ENCODE measurements at regions not wholly inside any gene's neighbourhood (a gene's known extent, or its start where the extent isn't known, plus 50 kb on each side); places are given as distances from the start of the nearest gene placed in this dataset.

- H3K9me3 Mint-ChIP-seq: peaks cover 23% of the 10 kb centered on the region
- H3K4me1 Mint-ChIP-seq: peaks cover 37% of the 10 kb centered on the region
- no peak for TF ChIP-seq CTCF (conservative IDR thresholded peaks at IDR 0.05)
- no peak for DNase-seq
- peak overlapping the region; percentile 1 for H3K4me3 Mint-ChIP-seq
- Histone ChIP-seq H3K4me3 (ENCODE audit: low read length) (peak overlapping the region; percentile 13), H3K27me3 (ENCODE audit: control insufficient read depth, insufficient read depth, low read length, poor library complexity, severe bottlenecking) (no peaks in the 10 kb centered on the region), H3K4me1 (ENCODE audit: control insufficient read depth, insufficient read depth, low read length) (peaks cover 7% of the 10 kb centered on the region), H3K9me3 (ENCODE audit: control insufficient read depth, low read length) (peaks cover 41% of the 10 kb centered on the region), H3K36me3 (ENCODE audit: control insufficient read depth, insufficient read depth, low read length) (peaks cover 7% of the 10 kb centered on the region), H3K9ac (ENCODE audit: extremely low read depth, low read length, poor library complexity, severe bottlenecking) (no peak overlapping the region), H3K27ac (ENCODE audit: low read depth, low read length) (no peak overlapping the region)
- H3K36me3 Mint-ChIP-seq (ENCODE audit: low read depth): peaks cover 21% of the 10 kb centered on the region
- no peaks in the 10 kb centered on the region for H3K27me3 Mint-ChIP-seq (ENCODE audit: insufficient read depth)
- peak overlapping the region; percentile 49 for H3K27ac Mint-ChIP-seq
- WGBS, 2 experiments (ENCODE audit: insufficient coverage in 1 of 2, insufficient read length in 1 of 2): 13% methylated on average over 1 of the region's 1 CpG; no CpG with 5 or more reads in 1 of the 2 experiments
Observed at GRCh38 chr14:87434680-87435079, 558.3 kb downstream of the GALC start.

GRCh38 chr14:87434011-87434410 is 559.0 kb downstream of the GALC start:
- H3K27me3 ChIP-seq (ENCODE audit: control insufficient read depth, insufficient read depth, low read length, poor library complexity, severe bottlenecking): no peaks in the 10 kb centered on the region
- H3K4me3 Mint-ChIP-seq: peak overlapping the region; percentile 1
- H3K27ac ChIP-seq (ENCODE audit: low read depth, low read length): no peak overlapping the region
- H3K9me3 Mint-ChIP-seq: peaks cover 25% of the 10 kb centered on the region
- no peak for DNase-seq
- peaks cover 41% of the 10 kb centered on the region for H3K9me3 ChIP-seq (ENCODE audit: control insufficient read depth, low read length)
- peaks cover 37% of the 10 kb centered on the region for H3K4me1 Mint-ChIP-seq
- peaks cover 21% of the 10 kb centered on the region for H3K36me3 Mint-ChIP-seq (ENCODE audit: low read depth)
- peaks cover 7% of the 10 kb centered on the region for H3K4me1 ChIP-seq (ENCODE audit: control insufficient read depth, insufficient read depth, low read length)
- H3K36me3 ChIP-seq (ENCODE audit: control insufficient read depth, insufficient read depth, low read length): peaks cover 7% of the 10 kb centered on the region
- H3K27me3 Mint-ChIP-seq (ENCODE audit: insufficient read depth): no peaks in the 10 kb centered on the region
- TF ChIP-seq CTCF (conservative IDR thresholded peaks at IDR 0.05): no peak
- WGBS, 2 experiments (ENCODE audit: insufficient coverage in 1 of 2, insufficient read length in 1 of 2): 60% methylated on average over 1 of the region's 1 CpG; no CpG with 5 or more reads in 1 of the 2 experiments
- peak overlapping the region; percentile 13 for H3K4me3 ChIP-seq (ENCODE audit: low read length)
- H3K27ac Mint-ChIP-seq: peak overlapping the region; percentile 49
- no peak overlapping the region for H3K9ac ChIP-seq (ENCODE audit: extremely low read depth, low read length, poor library complexity, severe bottlenecking)

GRCh38 chr14:87432698-87433097 is 560.3 kb downstream of the GALC start:
- H3K4me3 Mint-ChIP-seq: no peak overlapping the region
- Histone ChIP-seq H3K27ac (ENCODE audit: low read depth, low read length) (no peak overlapping the region), H3K27me3 (ENCODE audit: control insufficient read depth, insufficient read depth, low read length, poor library complexity, severe bottlenecking) (no peaks in the 10 kb centered on the region), H3K36me3 (ENCODE audit: control insufficient read depth, insufficient read depth, low read length) (peaks cover 7% of the 10 kb centered on the region), H3K9me3 (ENCODE audit: control insufficient read depth, low read length) (peaks cover 41% of the 10 kb centered on the region), H3K4me3 (ENCODE audit: low read length) (peak overlapping the region; percentile 66), H3K4me1 (ENCODE audit: control insufficient read depth, insufficient read depth, low read length) (peaks cover 7% of the 10 kb centered on the region), H3K9ac (ENCODE audit: extremely low read depth, low read length, poor library complexity, severe bottlenecking) (no peak overlapping the region)
- H3K9me3 Mint-ChIP-seq: peaks cover 31% of the 10 kb centered on the region
- H3K4me1 Mint-ChIP-seq: peaks cover 32% of the 10 kb centered on the region
- peaks cover 21% of the 10 kb centered on the region for H3K36me3 Mint-ChIP-seq (ENCODE audit: low read depth)
- no peaks in the 10 kb centered on the region for H3K27me3 Mint-ChIP-seq (ENCODE audit: insufficient read depth)
- TF ChIP-seq CTCF (conservative IDR thresholded peaks at IDR 0.05): no peak
- H3K27ac Mint-ChIP-seq: no peak overlapping the region
- WGBS, 2 experiments (ENCODE audit: insufficient coverage in 1 of 2, insufficient read length in 1 of 2): 90 to 96% methylated on average over 3 to 6 of the region's 6 CpGs
- no peak for DNase-seq

All from endodermal cell (in vitro differentiated cells).